H9 (cell line): ENCODE measurements at regions not wholly inside any gene's neighbourhood (a gene's known extent, or its start where the extent isn't known, plus 50 kb on each side); places are given as distances from the start of the nearest gene placed in this dataset.

Experiments
- DNase-seq: peaks from one replicate; pipeline ENCODE4 v3.0.0-alpha.2; 2017
- H2AFZ ChIP-seq: one replicate; pipeline ENCODE4 v1.6.1; 2013; ENCODE audit warnings: mild to moderate bottlenecking, low read length, control low read depth, moderate library complexity
- H2AK5ac ChIP-seq: 2 replicates; pipeline ENCODE4 v1.6.1; 2013; ENCODE audit warnings: low read length, control low read depth, mixed read lengths; ENCODE audit not compliant: insufficient read length
- H2BK120ac ChIP-seq: one replicate; pipeline ENCODE4 v1.6.1; 2013; ENCODE audit warnings: low read depth, mild to moderate bottlenecking, low read length, control low read depth, inconsistent platforms; ENCODE audit not compliant: poor library complexity, severe bottlenecking
- H2BK12ac ChIP-seq: 2 replicates; pipeline ENCODE4 v1.6.1; 2013; ENCODE audit warnings: low read length, control low read depth, mixed read lengths, low read depth; ENCODE audit not compliant: insufficient read length
- H2BK15ac ChIP-seq: 2 replicates; pipeline ENCODE4 v1.6.1; 2013; ENCODE audit warnings: low read depth, low read length, control low read depth
- H2BK20ac ChIP-seq: one replicate; pipeline ENCODE4 v1.6.1; 2013; ENCODE audit warnings: low read depth, mild to moderate bottlenecking, low read length, control low read depth, inconsistent platforms; ENCODE audit not compliant: poor library complexity, severe bottlenecking
- H2BK5ac ChIP-seq: 2 replicates; pipeline ENCODE4 v1.6.1; 2013; ENCODE audit warnings: low read length, control low read depth, mixed read lengths; ENCODE audit not compliant: insufficient read length
- H3K14ac ChIP-seq: 2 replicates; pipeline ENCODE4 v1.6.1; 2013; ENCODE audit warnings: low read length, control low read depth; ENCODE audit not compliant: insufficient read depth
- H3K18ac ChIP-seq: 2 replicates; pipeline ENCODE4 v1.6.1; 2013; ENCODE audit warnings: low read depth, mild to moderate bottlenecking, mixed read lengths, low read length, control low read depth; ENCODE audit not compliant: insufficient read length
- H3K23ac ChIP-seq: 2 replicates; pipeline ENCODE4 v1.6.1; 2013; ENCODE audit warnings: low read length, control low read depth, mixed read lengths, low read depth; ENCODE audit not compliant: insufficient read length
- H3K23me2 ChIP-seq: 2 replicates; pipeline ENCODE4 v1.6.1; 2013; ENCODE audit warnings: low read depth, mild to moderate bottlenecking, mixed read lengths, low read length, control low read depth; ENCODE audit not compliant: insufficient read length, poor library complexity, severe bottlenecking
- H3K27ac ChIP-seq: 2 replicates; pipeline ENCODE4 v1.5.1; 2013; ENCODE audit warnings: low read length, control low read depth, mixed read lengths, low read depth; ENCODE audit not compliant: insufficient read length
- H3K27me3 ChIP-seq: 2 replicates; pipeline ENCODE4 v1.6.1; 2013; ENCODE audit warnings: low read length, control low read depth, inconsistent platforms; ENCODE audit not compliant: insufficient read depth
- H3K4ac ChIP-seq: 2 replicates; pipeline ENCODE4 v1.6.1; 2013; ENCODE audit warnings: low read depth, mild to moderate bottlenecking, control low read depth, inconsistent platforms, low read length, moderate library complexity
- H3K4me1 ChIP-seq: 2 replicates; pipeline ENCODE4 v1.6.1; 2013; ENCODE audit warnings: low read length, control low read depth, inconsistent platforms; ENCODE audit not compliant: insufficient read depth
- H3K4me2 ChIP-seq: 2 replicates; pipeline ENCODE4 v1.6.1; 2013; ENCODE audit warnings: low read length, control low read depth, mixed read lengths; ENCODE audit not compliant: insufficient read length, insufficient read depth
- H3K56ac ChIP-seq: 2 replicates; pipeline ENCODE4 v1.6.1; 2013; ENCODE audit warnings: low read depth, mild to moderate bottlenecking, mixed read lengths, low read length, control low read depth; ENCODE audit not compliant: insufficient read length
- H3K79me1 ChIP-seq: 2 replicates; pipeline ENCODE4 v1.6.1; 2013; ENCODE audit warnings: low read depth, mild to moderate bottlenecking, moderate library complexity, low read length, control low read depth, inconsistent platforms; ENCODE audit not compliant: insufficient read depth, poor library complexity, severe bottlenecking
- H3K79me2 ChIP-seq: 2 replicates; pipeline ENCODE4 v1.6.1; 2013; ENCODE audit warnings: low read length, control low read depth, inconsistent platforms; ENCODE audit not compliant: insufficient read depth
- H3K9ac ChIP-seq: 2 replicates; pipeline ENCODE4 v1.6.1; 2013; ENCODE audit warnings: low read length, control low read depth, mixed read lengths; ENCODE audit not compliant: insufficient read length; ENCODE audit errors: extremely low read depth
- H3K9me3 ChIP-seq: one replicate; pipeline ENCODE4 v1.6.1; 2013; ENCODE audit warnings: low read depth, low read length, inconsistent platforms; ENCODE audit not compliant: control insufficient read depth
- H3T11ph ChIP-seq: one replicate; pipeline ENCODE4 v1.6.1; 2013; ENCODE audit warnings: mild to moderate bottlenecking, low read length, control low read depth, inconsistent platforms
- H4K20me1 ChIP-seq: one replicate; pipeline ENCODE4 v1.6.1; 2013; ENCODE audit not compliant: control insufficient read depth, insufficient read length, insufficient read depth
- H4K5ac ChIP-seq: 2 replicates; pipeline ENCODE4 v1.6.1; 2013; ENCODE audit warnings: low read depth, mild to moderate bottlenecking, mixed read lengths, low read length, control low read depth; ENCODE audit not compliant: insufficient read length
- H4K8ac ChIP-seq: replicated peaks from 2 replicates; pipeline ENCODE4 v1.6.1; 2013; ENCODE audit warnings: low read length, control low read depth, mixed read lengths, low read depth; ENCODE audit not compliant: insufficient read length
- H4K91ac ChIP-seq: 2 replicates; pipeline ENCODE4 v1.6.1; 2013; ENCODE audit warnings: low read depth, mild to moderate bottlenecking, moderate library complexity, mixed read lengths, low read length, control low read depth; ENCODE audit not compliant: insufficient read length
- H3K27ac Mint-ChIP-seq, 3 experiments: 2 replicates in 2 of 3; 3 replicates in 1 of 3; pipeline ENCODE4 v1.8.0; 2020 to 2021; ENCODE audit warnings: mixed read lengths in 3 of 3, mild to moderate bottlenecking in 1 of 3, moderate library complexity in 1 of 3
- H3K27me3 Mint-ChIP-seq: 2 replicates; pipeline ENCODE4 v1.8.0; 2021; ENCODE audit warnings: low read depth, mild to moderate bottlenecking, moderate library complexity, mixed read lengths
- H3K36me3 Mint-ChIP-seq, 3 experiments: 2 replicates in 2 of 3; 3 replicates in 1 of 3; pipeline ENCODE4 v1.8.0; 2020 to 2021; ENCODE audit warnings: low read depth in 3 of 3, mixed read lengths in 3 of 3; ENCODE audit not compliant: insufficient read depth in 1 of 3
- H3K4me1 Mint-ChIP-seq, 2 experiments: 2 replicates each; pipeline ENCODE4 v1.8.0; 2020; ENCODE audit warnings: mixed read lengths in 2 of 2
- H3K4me3 Mint-ChIP-seq, 2 experiments: 2 replicates in 1 of 2; 3 replicates in 1 of 2; pipeline ENCODE4 v1.8.0; 2020 to 2021; ENCODE audit warnings: mild to moderate bottlenecking in 2 of 2, mixed read lengths in 2 of 2, moderate library complexity in 1 of 2
- H3K9me3 Mint-ChIP-seq, 2 experiments: 2 replicates in 1 of 2; 3 replicates in 1 of 2; pipeline ENCODE4 v1.8.0; 2020; ENCODE audit warnings: mild to moderate bottlenecking in 2 of 2, mixed read lengths in 2 of 2, moderate library complexity in 1 of 2
- CTCF ChIP-seq: fragments of 200-600 bp; sonication (generic); conservative IDR thresholded peaks from 3 replicates; pipeline ENCODE4 v1.8.0; 2021; ENCODE audit warnings: antibody characterized with exemption, mild to moderate bottlenecking
- WGBS: extraction: QIAGEN DNeasy Blood & Tissue Kit; methylation state at CpG from one replicate; pipeline ENCODE4 v1.1.7; 2013; ENCODE audit warnings: missing lambda C conversion rate, low lambda C conversion rate, mixed read lengths; ENCODE audit not compliant: insufficient read length; ENCODE audit errors: extremely low coverage; 5-methylcytosine and 5-hydroxymethylcytosine counted together

DNA sequence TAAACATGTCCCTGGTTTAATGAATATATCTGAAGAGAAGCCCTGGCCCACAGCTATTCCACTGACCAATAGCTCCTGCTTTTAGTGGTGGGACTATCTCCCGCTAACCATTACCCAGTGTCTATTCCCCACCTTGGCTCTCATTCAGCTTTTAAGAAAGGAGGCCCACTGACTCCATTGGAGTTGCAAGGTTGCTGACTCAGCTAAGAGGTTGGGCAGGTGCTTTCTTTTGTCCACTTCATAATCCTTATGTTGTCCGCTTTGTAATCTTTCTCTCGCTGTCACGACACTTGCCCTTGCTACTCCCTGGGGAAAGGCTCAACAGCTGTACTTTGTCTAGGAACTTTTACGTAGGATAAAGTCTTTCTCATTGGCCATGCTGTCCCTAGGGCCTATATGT lies 453.4 kb upstream of the CCDC196 start:
- no peak overlapping the region for H3T11ph ChIP-seq

More for the DNA sequence above, 453.4 kb upstream of the CCDC196 start:
- no peak overlapping the region for H2BK5ac ChIP-seq
- H3K23me2 ChIP-seq, result no peaks in the 10 kb centered on the region
- no peak overlapping the region for H3K27ac Mint-ChIP-seq
- H3K4ac ChIP-seq, result no peak overlapping the region
- DNase-seq, result no peak
- H2BK15ac ChIP-seq, result no peak overlapping the region
- no peaks in the 10 kb centered on the region for H3K9me3 ChIP-seq
- H3K27ac ChIP-seq, result no peak overlapping the region
- no peak overlapping the region for H3K18ac ChIP-seq
- H3K14ac ChIP-seq, result no peak overlapping the region
- no peaks in the 10 kb centered on the region for H4K20me1 ChIP-seq
- no peak overlapping the region for H4K91ac ChIP-seq
- H2BK12ac ChIP-seq, result no peak overlapping the region
- no peak overlapping the region for H3K23ac ChIP-seq
- no peaks in the 10 kb centered on the region for H3K4me1 ChIP-seq
- TF ChIP-seq CTCF, result no peak
- H3K27me3 ChIP-seq, result no peaks in the 10 kb centered on the region
- no peak overlapping the region for H3K4me3 Mint-ChIP-seq
- H3K56ac ChIP-seq, result no peak overlapping the region
- H2BK120ac ChIP-seq, result no peak overlapping the region
- H3K79me2 ChIP-seq, result no peaks in the 10 kb centered on the region
- H2BK20ac ChIP-seq, result no peak overlapping the region
- no peak overlapping the region for H4K5ac ChIP-seq
- H3K4me1 Mint-ChIP-seq, result no peaks in the 10 kb centered on the region
- H3K4me2 ChIP-seq, result no peak overlapping the region
- H3K9me3 Mint-ChIP-seq, result peaks cover 37 to 38% of the 10 kb centered on the region in 2 experiments
- no peak overlapping the region for H3K9ac ChIP-seq
- H2AK5ac ChIP-seq, result no peak overlapping the region
- no peaks in the 10 kb centered on the region for H3K79me1 ChIP-seq
- H4K8ac ChIP-seq, result no peak overlapping the region
- H3K36me3 Mint-ChIP-seq, result peaks cover 17 to 35% (median 25%) of the 10 kb centered on the region in 3 experiments
- no CpG with 5 or more reads among the region's 5 CpGs for WGBS
- H2AFZ ChIP-seq, result no peak overlapping the region
- no peaks in the 10 kb centered on the region; the same call in none of the 2 replicates for H3K27me3 Mint-ChIP-seq
